Ectodermal cell (in vitro differentiated cells): ENCODE measurements at regions not wholly inside any gene's neighbourhood (a gene's known extent, or its start where the extent isn't known, plus 50 kb on each side); places are given as distances from the start of the nearest gene placed in this dataset.

Experiments used
- H3K27ac ChIP-seq: 2 replicates; pipeline ENCODE4 v1.7.0; 2013; ENCODE audit warnings: mild to moderate bottlenecking, low read depth, low read length; ENCODE audit not compliant: insufficient read depth, poor library complexity, severe bottlenecking
- H3K27me3 ChIP-seq: 2 replicates; pipeline ENCODE4 v1.7.0; 2013; ENCODE audit warnings: mild to moderate bottlenecking, low read length; ENCODE audit not compliant: insufficient read depth, control insufficient read depth, poor library complexity, severe bottlenecking
- H3K36me3 ChIP-seq: one replicate; pipeline ENCODE4 v1.7.0; 2013; ENCODE audit warnings: low read length; ENCODE audit not compliant: control insufficient read depth, insufficient read depth
- H3K4me1 ChIP-seq: one replicate; pipeline ENCODE4 v1.7.0; 2013; ENCODE audit warnings: low read length; ENCODE audit not compliant: control insufficient read depth, insufficient read depth
- H3K4me3 ChIP-seq: 2 replicates; pipeline ENCODE4 v1.7.0; 2013; ENCODE audit warnings: low read depth, low read length, control low read depth; ENCODE audit not compliant: insufficient read depth
- H3K9me3 ChIP-seq: 2 replicates; pipeline ENCODE4 v1.7.0; 2013; ENCODE audit warnings: mild to moderate bottlenecking, low read length, moderate library complexity; ENCODE audit not compliant: control insufficient read depth
- WGBS, 2 experiments: methylation state at CpG; one replicate each; pipeline ENCODE4 v1.1.7; 2013; ENCODE audit warnings: missing lambda C conversion rate in 2 of 2; 5-methylcytosine and 5-hydroxymethylcytosine counted together

GRCh38 chr13:63643543-63643942 lies 2227.9 kb upstream of the PCDH20 start:
- Histone ChIP-seq H3K4me3 (no peak overlapping the region), H3K27me3 (no peaks in the 10 kb centered on the region), H3K4me1 (no peaks in the 10 kb centered on the region), H3K36me3 (no peaks in the 10 kb centered on the region), H3K27ac (no peak overlapping the region), H3K9me3 (no peaks in the 10 kb centered on the region)
- WGBS, 2 experiments: 57 to 80% methylated on average over 1 of the region's 1 CpG

- Histone ChIP-seq H3K4me1 (no peaks in the 10 kb centered on the region), H3K4me3 (no peak overlapping the region)
- WGBS, 2 experiments: 88 to 95% methylated on average over 4 to 5 of the region's 6 CpGs
Observed at GRCh38 chr13:63636316-63636993, 2220.8 kb upstream of the PCDH20 start.

GRCh38 chr13:63632321-63632720 lies 2216.7 kb upstream of the PCDH20 start:
- WGBS, 2 experiments: 89 to 96% methylated on average over 2 to 3 of the region's 3 CpGs
- no peaks in the 10 kb centered on the region for H3K36me3 ChIP-seq
- no peak overlapping the region for H3K4me3 ChIP-seq
- no peaks in the 10 kb centered on the region for H3K27me3 ChIP-seq
- H3K4me1 ChIP-seq: no peaks in the 10 kb centered on the region
- no peaks in the 10 kb centered on the region for H3K9me3 ChIP-seq
- no peak overlapping the region for H3K27ac ChIP-seq

More at GRCh38 chr13:63636316-63636993, 2220.8 kb upstream of the PCDH20 start:
- Histone ChIP-seq H3K36me3 (no peaks in the 10 kb centered on the region), H3K27me3 (no peaks in the 10 kb centered on the region), H3K9me3 (no peaks in the 10 kb centered on the region), H3K27ac (no peak overlapping the region)

DNA sequence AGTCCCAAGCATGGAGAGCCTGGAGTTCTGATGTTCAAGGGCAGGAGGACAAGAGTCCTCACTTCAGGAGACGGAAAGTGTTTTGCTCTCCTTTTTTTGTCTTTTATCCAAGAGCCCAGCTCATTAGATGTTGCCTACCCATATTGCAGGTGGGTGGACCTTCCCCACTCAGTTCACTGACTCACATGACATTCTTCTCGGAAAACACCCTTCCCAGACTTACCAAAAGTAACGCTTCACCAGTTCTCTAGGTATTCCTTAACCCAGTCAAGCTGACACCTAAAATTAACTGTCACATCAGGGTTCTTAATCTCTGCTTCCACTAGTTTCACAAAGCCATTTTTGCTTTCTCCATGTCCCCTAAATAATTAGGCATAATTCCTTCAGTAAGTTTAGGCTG lies 2215.4 kb upstream of the PCDH20 start:
- Histone ChIP-seq H3K4me1 (no peaks in the 10 kb centered on the region), H3K27ac (no peak overlapping the region), H3K36me3 (no peaks in the 10 kb centered on the region), H3K9me3 (no peaks in the 10 kb centered on the region), H3K27me3 (no peaks in the 10 kb centered on the region), H3K4me3 (no peak overlapping the region)
- WGBS, 2 experiments: 91 to 94% methylated on average over 3 of the region's 3 CpGs

DNA sequence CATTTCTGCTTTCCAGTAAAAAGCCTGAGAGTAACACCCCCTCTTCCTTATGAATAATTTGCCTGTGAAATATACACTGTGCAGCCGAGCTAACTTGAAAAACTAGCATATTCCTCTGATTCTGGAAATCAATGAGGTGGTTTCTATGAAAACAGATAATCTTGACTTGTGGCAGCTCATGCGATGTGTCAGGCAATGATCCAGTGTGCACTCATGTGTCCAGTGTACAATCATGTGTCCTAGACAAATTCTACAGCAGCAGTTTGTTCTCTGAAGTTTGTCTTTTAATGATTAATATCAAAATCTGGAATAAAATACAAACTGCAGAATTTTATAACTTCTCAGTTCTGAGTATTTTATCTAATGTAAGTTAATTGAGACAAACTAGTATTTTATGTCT lies 2213.9 kb upstream of the PCDH20 start:
- no peaks in the 10 kb centered on the region for H3K9me3 ChIP-seq
- no peaks in the 10 kb centered on the region for H3K4me1 ChIP-seq
- WGBS, 2 experiments: 90 to 95% methylated on average over 2 of the region's 2 CpGs
- H3K4me3 ChIP-seq: no peak overlapping the region
- H3K36me3 ChIP-seq: no peaks in the 10 kb centered on the region
- H3K27me3 ChIP-seq: no peaks in the 10 kb centered on the region
- H3K27ac ChIP-seq: no peak overlapping the region

GRCh38 chr13:63628310-63628709 lies 2212.7 kb upstream of the PCDH20 start:
- H3K27ac ChIP-seq: no peak overlapping the region
- no peak overlapping the region for H3K4me3 ChIP-seq
- H3K4me1 ChIP-seq: no peaks in the 10 kb centered on the region
- 93 to 94% methylated on average over 2 to 3 of the region's 3 CpGs for WGBS, 2 experiments
- H3K27me3 ChIP-seq: no peaks in the 10 kb centered on the region
- no peaks in the 10 kb centered on the region for H3K36me3 ChIP-seq
- no peaks in the 10 kb centered on the region for H3K9me3 ChIP-seq

DNA sequence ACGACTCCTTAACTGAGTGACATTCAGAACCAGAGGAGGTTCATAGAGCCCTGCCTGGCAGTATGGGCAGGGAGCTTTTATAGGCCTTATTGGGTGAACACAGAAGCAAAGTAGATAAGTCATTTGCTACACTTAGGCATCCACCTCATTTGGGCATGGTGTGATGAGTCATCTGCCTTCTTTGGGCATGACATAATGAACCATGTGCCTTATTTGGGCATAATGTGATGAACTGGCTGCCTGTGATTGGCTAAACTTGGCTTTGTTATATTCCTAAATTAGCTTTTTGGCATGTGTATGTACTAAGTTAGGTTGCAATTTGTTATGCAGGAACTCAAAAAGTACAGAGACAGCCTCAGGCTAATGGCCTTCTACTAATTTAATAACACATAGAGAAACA lies 2210.2 kb upstream of the PCDH20 start:
- Histone ChIP-seq H3K9me3 (no peaks in the 10 kb centered on the region), H3K27me3 (no peaks in the 10 kb centered on the region), H3K4me3 (no peak overlapping the region), H3K27ac (no peak overlapping the region), H3K36me3 (no peaks in the 10 kb centered on the region), H3K4me1 (no peaks in the 10 kb centered on the region)
- 92 to 96% methylated on average over 1 of the region's 1 CpG for whole genome bisulfite sequencing, 2 experiments

DNA sequence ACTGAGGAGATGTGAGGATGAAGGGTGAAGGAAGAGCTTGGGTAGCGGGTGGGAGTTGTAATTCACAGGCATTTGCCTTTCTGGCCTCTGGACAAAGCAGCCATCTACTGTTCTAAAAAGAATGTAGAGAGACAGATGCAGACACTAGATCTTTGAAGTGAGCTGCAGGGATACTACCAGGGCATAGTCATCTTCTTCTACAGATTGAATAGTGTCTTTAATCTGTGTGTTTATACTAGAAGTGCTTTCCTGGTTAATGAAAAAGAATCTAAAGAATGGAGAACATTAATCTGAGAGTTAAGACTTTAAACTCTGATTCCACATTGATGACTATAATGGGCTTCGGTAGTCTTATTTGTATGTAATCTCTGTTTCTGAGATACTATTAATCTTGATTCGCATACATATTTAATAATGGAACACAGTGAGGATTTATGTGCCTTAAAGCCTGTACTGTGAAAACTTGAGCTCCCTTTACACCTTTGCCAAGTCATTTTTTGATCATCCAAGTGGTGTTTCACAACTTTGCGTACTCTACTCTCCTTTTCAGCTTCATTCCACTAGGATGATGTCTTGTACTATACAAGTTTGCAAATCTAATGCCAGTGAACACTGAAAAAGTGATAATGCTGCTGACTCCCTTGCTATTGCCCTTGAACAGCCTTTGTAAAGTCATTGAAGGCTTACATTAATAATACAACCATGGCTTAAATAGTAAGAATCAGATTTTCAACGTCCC lies 2199.4 kb upstream of the PCDH20 start:
- H3K27me3 ChIP-seq: no peaks in the 10 kb centered on the region
- 55 to 86% methylated on average over 2 to 5 of the region's 5 CpGs for WGBS, 2 experiments
- no peak overlapping the region for H3K4me3 ChIP-seq
- no peaks in the 10 kb centered on the region for H3K9me3 ChIP-seq
- H3K27ac ChIP-seq: no peak overlapping the region
- H3K4me1 ChIP-seq: no peaks in the 10 kb centered on the region
- no peaks in the 10 kb centered on the region for H3K36me3 ChIP-seq

DNA sequence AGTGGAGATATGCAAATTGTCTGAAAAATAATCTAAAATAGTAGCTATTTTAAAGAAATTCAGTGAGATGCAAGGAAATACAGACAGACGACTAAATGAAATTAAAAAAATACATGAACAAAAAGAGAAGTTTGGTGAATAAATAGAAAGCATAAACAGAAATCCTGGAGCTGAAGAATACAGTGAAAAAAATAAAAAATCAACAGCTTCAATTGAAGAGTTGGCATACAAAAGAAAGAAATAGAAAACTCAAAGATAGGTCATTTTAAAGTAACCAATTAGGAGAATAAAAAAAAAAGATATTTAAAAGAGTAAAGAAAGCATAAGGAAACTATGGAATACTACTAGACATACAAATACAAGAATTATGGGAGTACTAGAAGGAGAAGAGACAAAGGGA lies 2191.5 kb upstream of the PCDH20 start:
- Histone ChIP-seq H3K4me3 (no peak overlapping the region), H3K4me1 (no peaks in the 10 kb centered on the region), H3K9me3 (no peaks in the 10 kb centered on the region), H3K27me3 (no peaks in the 10 kb centered on the region), H3K36me3 (no peaks in the 10 kb centered on the region), H3K27ac (no peak overlapping the region)
- 100% methylated on average over 1 of the region's 1 CpG; no CpG with 5 or more reads in 1 of the 2 experiments for WGBS, 2 experiments

- Histone ChIP-seq H3K27ac (no peak overlapping the region), H3K36me3 (no peaks in the 10 kb centered on the region), H3K4me3 (no peak overlapping the region), H3K4me1 (no peaks in the 10 kb centered on the region), H3K9me3 (no peaks in the 10 kb centered on the region), H3K27me3 (no peaks in the 10 kb centered on the region)
Observed at GRCh38 chr13:63605962-63606361, 2190.3 kb upstream of the PCDH20 start.
